Ishikawa (cell line): ENCODE measurements at regions not wholly inside any gene's neighbourhood (a gene's known extent, or its start where the extent isn't known, plus 50 kb on each side); places are given as distances from the start of the nearest gene placed in this dataset.

ENCODE experiments used
- CEBPB ChIP-seq: IDR thresholded peaks from 2 replicates; pipeline ENCODE4 v1.6.1; 2012
- CREB1 ChIP-seq: IDR thresholded peaks from 2 replicates; pipeline ENCODE4 v1.6.1; 2012; ENCODE audit warnings: low read depth
- EP300 ChIP-seq: IDR thresholded peaks from 2 replicates; pipeline ENCODE4 v1.6.1; 2012; ENCODE audit warnings: borderline replicate concordance
- NFIC ChIP-seq: IDR thresholded peaks from 2 replicates; pipeline ENCODE4 v1.6.1; 2012
- TAF1 ChIP-seq: IDR thresholded peaks from 2 replicates; pipeline ENCODE4 v1.6.1; 2012; ENCODE audit warnings: low read depth, mild to moderate bottlenecking
- TEAD4 ChIP-seq: IDR thresholded peaks from 2 replicates; pipeline ENCODE4 v1.6.1; 2012
- ZBTB7A ChIP-seq: IDR thresholded peaks from 2 replicates; pipeline ENCODE4 v1.6.1; 2012; ENCODE audit warnings: low read depth
- TF ChIP-seq, protein P1 (sequence below): IDR thresholded peaks from 2 replicates; pipeline ENCODE4 v1.6.1; 2012; ENCODE audit warnings: low read depth, mild to moderate bottlenecking
- TF ChIP-seq, protein P2 (sequence below): IDR thresholded peaks from 2 replicates; pipeline ENCODE4 v1.6.1; 2012
- TF ChIP-seq, protein P3 (sequence below): IDR thresholded peaks from 2 replicates; pipeline ENCODE4 v1.6.1; 2012

DNA sequence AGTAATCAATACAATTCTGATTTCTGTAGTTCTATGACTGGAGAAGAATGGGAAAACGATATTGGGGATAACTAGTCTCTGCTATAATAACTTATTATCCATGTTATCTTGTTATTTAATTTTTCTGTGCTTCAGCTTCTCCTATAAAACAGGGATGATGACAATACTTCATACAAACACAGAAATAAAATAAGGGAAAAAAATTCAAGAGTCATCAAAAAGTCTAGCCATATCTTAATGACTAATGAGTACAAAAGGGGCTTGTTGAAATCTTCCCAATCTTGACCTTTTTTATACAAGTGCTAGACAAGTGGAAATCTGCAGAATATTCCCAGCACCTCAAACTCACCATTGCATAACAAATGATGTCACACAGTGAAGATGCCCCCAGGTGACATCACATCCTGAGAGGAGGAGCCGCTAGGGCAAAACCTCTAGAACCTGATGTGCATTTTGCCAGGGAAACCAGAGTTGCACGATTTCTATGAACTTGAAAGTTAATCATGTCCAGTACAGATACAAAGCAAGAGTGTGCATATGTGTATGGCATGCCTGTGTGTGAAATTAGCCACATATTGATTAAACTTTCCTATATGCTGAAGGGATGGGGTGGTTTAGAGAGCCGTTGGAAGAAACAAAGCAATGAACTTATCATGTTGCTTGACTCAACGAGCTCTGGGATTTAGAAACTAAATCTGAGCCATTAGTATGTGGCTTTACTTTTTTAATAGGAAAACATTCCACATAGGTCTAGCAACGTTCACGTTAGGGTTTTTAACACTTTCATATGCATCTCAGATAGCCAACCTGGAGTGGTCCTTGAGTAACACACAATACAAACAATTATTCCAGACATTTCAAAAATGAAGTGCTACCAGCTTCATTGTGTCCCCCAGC lies 278.9 kb downstream of the SLC4A3 start:
- no peak for TF ChIP-seq CREB1
- TF ChIP-seq, protein P1, sequence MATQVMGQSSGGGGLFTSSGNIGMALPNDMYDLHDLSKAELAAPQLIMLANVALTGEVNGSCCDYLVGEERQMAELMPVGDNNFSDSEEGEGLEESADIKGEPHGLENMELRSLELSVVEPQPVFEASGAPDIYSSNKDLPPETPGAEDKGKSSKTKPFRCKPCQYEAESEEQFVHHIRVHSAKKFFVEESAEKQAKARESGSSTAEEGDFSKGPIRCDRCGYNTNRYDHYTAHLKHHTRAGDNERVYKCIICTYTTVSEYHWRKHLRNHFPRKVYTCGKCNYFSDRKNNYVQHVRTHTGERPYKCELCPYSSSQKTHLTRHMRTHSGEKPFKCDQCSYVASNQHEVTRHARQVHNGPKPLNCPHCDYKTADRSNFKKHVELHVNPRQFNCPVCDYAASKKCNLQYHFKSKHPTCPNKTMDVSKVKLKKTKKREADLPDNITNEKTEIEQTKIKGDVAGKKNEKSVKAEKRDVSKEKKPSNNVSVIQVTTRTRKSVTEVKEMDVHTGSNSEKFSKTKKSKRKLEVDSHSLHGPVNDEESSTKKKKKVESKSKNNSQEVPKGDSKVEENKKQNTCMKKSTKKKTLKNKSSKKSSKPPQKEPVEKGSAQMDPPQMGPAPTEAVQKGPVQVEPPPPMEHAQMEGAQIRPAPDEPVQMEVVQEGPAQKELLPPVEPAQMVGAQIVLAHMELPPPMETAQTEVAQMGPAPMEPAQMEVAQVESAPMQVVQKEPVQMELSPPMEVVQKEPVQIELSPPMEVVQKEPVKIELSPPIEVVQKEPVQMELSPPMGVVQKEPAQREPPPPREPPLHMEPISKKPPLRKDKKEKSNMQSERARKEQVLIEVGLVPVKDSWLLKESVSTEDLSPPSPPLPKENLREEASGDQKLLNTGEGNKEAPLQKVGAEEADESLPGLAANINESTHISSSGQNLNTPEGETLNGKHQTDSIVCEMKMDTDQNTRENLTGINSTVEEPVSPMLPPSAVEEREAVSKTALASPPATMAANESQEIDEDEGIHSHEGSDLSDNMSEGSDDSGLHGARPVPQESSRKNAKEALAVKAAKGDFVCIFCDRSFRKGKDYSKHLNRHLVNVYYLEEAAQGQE: no peak
- no peak for TF ChIP-seq EP300
- TF ChIP-seq TEAD4: no peak
- no peak for TF ChIP-seq TAF1
- TF ChIP-seq, protein P2, sequence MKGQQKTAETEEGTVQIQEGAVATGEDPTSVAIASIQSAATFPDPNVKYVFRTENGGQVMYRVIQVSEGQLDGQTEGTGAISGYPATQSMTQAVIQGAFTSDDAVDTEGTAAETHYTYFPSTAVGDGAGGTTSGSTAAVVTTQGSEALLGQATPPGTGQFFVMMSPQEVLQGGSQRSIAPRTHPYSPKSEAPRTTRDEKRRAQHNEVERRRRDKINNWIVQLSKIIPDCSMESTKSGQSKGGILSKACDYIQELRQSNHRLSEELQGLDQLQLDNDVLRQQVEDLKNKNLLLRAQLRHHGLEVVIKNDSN: no peak
- TF ChIP-seq NFIC: no peak
- no peak for TF ChIP-seq ZBTB7A
- TF ChIP-seq, protein P3, sequence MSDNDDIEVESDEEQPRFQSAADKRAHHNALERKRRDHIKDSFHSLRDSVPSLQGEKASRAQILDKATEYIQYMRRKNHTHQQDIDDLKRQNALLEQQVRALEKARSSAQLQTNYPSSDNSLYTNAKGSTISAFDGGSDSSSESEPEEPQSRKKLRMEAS: no peak
- TF ChIP-seq CEBPB: no peak
